ENCODE measurements at regions not wholly inside any gene's neighbourhood (a gene's known extent, or its start where the extent isn't known, plus 50 kb on each side); places are given as distances from the start of the nearest gene placed in this dataset.
A peak's percentile ranks its signal among the peaks of the same experiment; 100 is the strongest.

- DNase-seq (ENCODE audit: low read depth), result no peak
- no peak overlapping the region for H3K4me3 ChIP-seq (ENCODE audit: low read depth, low read length)
These were observed 121.7 kb upstream of the SEMA6A start for GRCh38 chr5:116696366-116696765.

GRCh38 chr5:116695681-116696080 lies 121.1 kb upstream of the SEMA6A start:
- TF ChIP-seq CTCF (IDR thresholded peaks at IDR 0.05; ENCODE audit: low read depth, low read length, missing control alignments), result no peak
- DNase-seq (ENCODE audit: low read depth), result no peak

More at GRCh38 chr5:116696366-116696765, 121.7 kb upstream of the SEMA6A start:
- TF ChIP-seq CTCF (IDR thresholded peaks at IDR 0.05; ENCODE audit: low read depth, low read length, missing control alignments), result no peak

GRCh38 chr5:116686438-116686837 lies 111.8 kb upstream of the SEMA6A start:
- no peak for DNase-seq (ENCODE audit: low read depth)
- H3K4me3 ChIP-seq (ENCODE audit: low read depth, low read length), result no peak overlapping the region
- TF ChIP-seq CTCF (IDR thresholded peaks at IDR 0.05; ENCODE audit: low read depth, low read length, missing control alignments), result no peak

More at GRCh38 chr5:116695681-116696080, 121.1 kb upstream of the SEMA6A start:
- no peak overlapping the region for H3K4me3 ChIP-seq (ENCODE audit: low read depth, low read length)

- H3K4me3 ChIP-seq (ENCODE audit: low read depth, low read length), result no peak overlapping the region
- no peak for DNase-seq (ENCODE audit: low read depth)
- no peak for TF ChIP-seq CTCF (IDR thresholded peaks at IDR 0.05; ENCODE audit: low read depth, low read length, missing control alignments)
These were observed 111.3 kb upstream of the SEMA6A start for GRCh38 chr5:116685931-116686330.

GRCh38 chr5:116685069-116685468 lies 110.4 kb upstream of the SEMA6A start:
- H3K4me3 ChIP-seq (ENCODE audit: low read depth, low read length), result no peak overlapping the region
- no peak for TF ChIP-seq CTCF (IDR thresholded peaks at IDR 0.05; ENCODE audit: low read depth, low read length, missing control alignments)
- no peak for DNase-seq (ENCODE audit: low read depth)

GRCh38 chr5:116681334-116682013 lies 106.9 kb upstream of the SEMA6A start:
- no peak overlapping the region for H3K4me3 ChIP-seq (ENCODE audit: low read depth, low read length)
- DNase-seq (ENCODE audit: low read depth), result peak; percentile 65
- no peak for TF ChIP-seq CTCF (IDR thresholded peaks at IDR 0.05; ENCODE audit: low read depth, low read length, missing control alignments)

GRCh38 chr5:116675626-116675910 lies 100.9 kb upstream of the SEMA6A start:
- DNase-seq (ENCODE audit: low read depth), result no peak
- TF ChIP-seq CTCF (IDR thresholded peaks at IDR 0.05; ENCODE audit: low read depth, low read length, missing control alignments), result no peak
- H3K4me3 ChIP-seq (ENCODE audit: low read depth, low read length), result no peak overlapping the region
